ENCODE measurements at regions not wholly inside any gene's neighbourhood (a gene's known extent, or its start where the extent isn't known, plus 50 kb on each side); places are given as distances from the start of the nearest gene placed in this dataset.

GRCh38 chr3:34024447-34025240 lies 226.2 kb downstream of the PDCD6IP start:
- TF ChIP-seq, protein P1, sequence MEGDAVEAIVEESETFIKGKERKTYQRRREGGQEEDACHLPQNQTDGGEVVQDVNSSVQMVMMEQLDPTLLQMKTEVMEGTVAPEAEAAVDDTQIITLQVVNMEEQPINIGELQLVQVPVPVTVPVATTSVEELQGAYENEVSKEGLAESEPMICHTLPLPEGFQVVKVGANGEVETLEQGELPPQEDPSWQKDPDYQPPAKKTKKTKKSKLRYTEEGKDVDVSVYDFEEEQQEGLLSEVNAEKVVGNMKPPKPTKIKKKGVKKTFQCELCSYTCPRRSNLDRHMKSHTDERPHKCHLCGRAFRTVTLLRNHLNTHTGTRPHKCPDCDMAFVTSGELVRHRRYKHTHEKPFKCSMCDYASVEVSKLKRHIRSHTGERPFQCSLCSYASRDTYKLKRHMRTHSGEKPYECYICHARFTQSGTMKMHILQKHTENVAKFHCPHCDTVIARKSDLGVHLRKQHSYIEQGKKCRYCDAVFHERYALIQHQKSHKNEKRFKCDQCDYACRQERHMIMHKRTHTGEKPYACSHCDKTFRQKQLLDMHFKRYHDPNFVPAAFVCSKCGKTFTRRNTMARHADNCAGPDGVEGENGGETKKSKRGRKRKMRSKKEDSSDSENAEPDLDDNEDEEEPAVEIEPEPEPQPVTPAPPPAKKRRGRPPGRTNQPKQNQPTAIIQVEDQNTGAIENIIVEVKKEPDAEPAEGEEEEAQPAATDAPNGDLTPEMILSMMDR (IDR thresholded peaks at IDR 0.05; ENCODE audit: insufficient read depth, low read depth, low read length, missing control alignments): no peak
- H3K4me3 ChIP-seq (ENCODE audit: low read length): no peak overlapping the region
- DNase-seq (ENCODE audit: low read depth): no peak

GRCh38 chr3:34033839-34034238 lies 235.4 kb downstream of the PDCD6IP start:
- H3K4me3 ChIP-seq (ENCODE audit: low read length): no peak overlapping the region
- no peak for DNase-seq (ENCODE audit: low read depth)
- TF ChIP-seq, protein P1 (IDR thresholded peaks at IDR 0.05; ENCODE audit: insufficient read depth, low read depth, low read length, missing control alignments): no peak

GRCh38 chr3:34034840-34035239 lies 236.4 kb downstream of the PDCD6IP start:
- TF ChIP-seq, protein P1 (IDR thresholded peaks at IDR 0.05; ENCODE audit: insufficient read depth, low read depth, low read length, missing control alignments): no peak
- no peak overlapping the region for H3K4me3 ChIP-seq (ENCODE audit: low read length)
- no peak for DNase-seq (ENCODE audit: low read depth)

- no peak overlapping the region for H3K4me3 ChIP-seq (ENCODE audit: low read length)
- TF ChIP-seq, protein P1 (IDR thresholded peaks at IDR 0.05; ENCODE audit: insufficient read depth, low read depth, low read length, missing control alignments): no peak
- no peak for DNase-seq (ENCODE audit: low read depth)
Observed at GRCh38 chr3:34035775-34036174, 237.3 kb downstream of the PDCD6IP start.

- H3K4me3 ChIP-seq (ENCODE audit: low read length): no peak overlapping the region
- TF ChIP-seq, protein P1 (IDR thresholded peaks at IDR 0.05; ENCODE audit: insufficient read depth, low read depth, low read length, missing control alignments): no peak
- DNase-seq (ENCODE audit: low read depth): no peak
Observed at GRCh38 chr3:34037260-34037659, 238.8 kb downstream of the PDCD6IP start.

GRCh38 chr3:34038131-34038530 lies 239.7 kb downstream of the PDCD6IP start:
- TF ChIP-seq, protein P1 (IDR thresholded peaks at IDR 0.05; ENCODE audit: insufficient read depth, low read depth, low read length, missing control alignments): no peak
- DNase-seq (ENCODE audit: low read depth): no peak
- no peak overlapping the region for H3K4me3 ChIP-seq (ENCODE audit: low read length)

DNA sequence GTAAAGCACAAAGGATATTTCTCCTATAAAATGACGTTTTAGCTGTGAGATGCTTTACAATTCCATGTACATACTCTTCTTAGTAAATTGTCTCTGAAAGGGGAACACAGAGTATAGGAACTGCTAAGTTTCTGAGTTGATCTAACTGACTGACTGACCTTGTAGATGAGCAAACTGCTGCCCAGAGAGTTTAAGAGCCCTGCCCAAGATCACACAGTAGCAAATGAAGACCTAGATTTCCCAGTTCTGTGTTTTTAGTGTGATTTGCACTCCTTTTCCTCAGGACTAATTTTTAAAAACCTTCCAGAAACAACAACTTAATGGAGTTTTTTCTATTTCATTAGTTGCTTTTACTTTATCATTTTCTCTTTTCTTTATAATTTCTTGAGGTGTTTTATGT lies 247.7 kb downstream of the PDCD6IP start:
- H3K4me3 ChIP-seq (ENCODE audit: low read length): no peak overlapping the region
- TF ChIP-seq, protein P1 (IDR thresholded peaks at IDR 0.05; ENCODE audit: insufficient read depth, low read depth, low read length, missing control alignments): no peak
- no peak for DNase-seq (ENCODE audit: low read depth)
